Thyroid gland (tissue), 4 donors: ENCODE measurements at regions not wholly inside any gene's neighbourhood (a gene's known extent, or its start where the extent isn't known, plus 50 kb on each side); places are given as distances from the start of the nearest gene placed in this dataset.

ENCODE experiments used
- POLR2A ChIP-seq, 2 donors: fragments of 450-650 bp; IDR thresholded peaks; one replicate each; pipeline ENCODE4 v1.6.1; 2017; ENCODE audit warnings: antibody characterized with exemption in 2 of 2, mild to moderate bottlenecking in 2 of 2, moderate library complexity in 1 of 2
- TF ChIP-seq, protein P1 (sequence below), 6 experiments: fragments of 200-600 bp in 3 of 6; fragments of 450-650 bp in 3 of 6; sonication (generic) in 3 of 6; IDR thresholded peaks; one replicate each; pipeline ENCODE4 v1.5.1; 2016 to 2019; ENCODE audit warnings: antibody characterized with exemption in 6 of 6, mild to moderate bottlenecking in 2 of 6, inconsistent platforms in 1 of 6, moderate library complexity in 1 of 6

DNA sequence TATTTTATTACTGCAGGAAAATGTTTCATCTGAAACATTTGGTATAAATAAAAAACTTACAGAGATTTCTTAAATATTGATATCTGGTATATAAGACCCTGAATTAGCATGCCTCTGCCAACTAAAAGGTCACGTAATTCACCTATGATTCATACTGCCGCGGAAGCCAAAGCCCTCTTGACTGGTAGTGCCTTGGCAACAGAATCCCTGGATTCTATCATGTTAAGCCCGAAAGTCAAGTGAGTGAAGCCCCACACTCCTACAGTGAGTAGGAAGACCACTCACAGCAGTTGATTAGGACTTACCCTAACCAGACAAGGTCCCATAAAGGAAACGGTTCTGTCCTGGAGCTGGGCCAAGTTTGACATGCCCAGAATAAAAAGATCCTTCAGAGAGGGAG is 175.6 kb upstream of the NREP start:
- no peak for TF ChIP-seq POLR2A (IDR thresholded peaks at IDR 0.05)
- TF ChIP-seq, protein P1, sequence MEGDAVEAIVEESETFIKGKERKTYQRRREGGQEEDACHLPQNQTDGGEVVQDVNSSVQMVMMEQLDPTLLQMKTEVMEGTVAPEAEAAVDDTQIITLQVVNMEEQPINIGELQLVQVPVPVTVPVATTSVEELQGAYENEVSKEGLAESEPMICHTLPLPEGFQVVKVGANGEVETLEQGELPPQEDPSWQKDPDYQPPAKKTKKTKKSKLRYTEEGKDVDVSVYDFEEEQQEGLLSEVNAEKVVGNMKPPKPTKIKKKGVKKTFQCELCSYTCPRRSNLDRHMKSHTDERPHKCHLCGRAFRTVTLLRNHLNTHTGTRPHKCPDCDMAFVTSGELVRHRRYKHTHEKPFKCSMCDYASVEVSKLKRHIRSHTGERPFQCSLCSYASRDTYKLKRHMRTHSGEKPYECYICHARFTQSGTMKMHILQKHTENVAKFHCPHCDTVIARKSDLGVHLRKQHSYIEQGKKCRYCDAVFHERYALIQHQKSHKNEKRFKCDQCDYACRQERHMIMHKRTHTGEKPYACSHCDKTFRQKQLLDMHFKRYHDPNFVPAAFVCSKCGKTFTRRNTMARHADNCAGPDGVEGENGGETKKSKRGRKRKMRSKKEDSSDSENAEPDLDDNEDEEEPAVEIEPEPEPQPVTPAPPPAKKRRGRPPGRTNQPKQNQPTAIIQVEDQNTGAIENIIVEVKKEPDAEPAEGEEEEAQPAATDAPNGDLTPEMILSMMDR (IDR thresholded peaks at IDR 0.05) = no peak
